Thyroid gland (tissue), 4 donors: ENCODE measurements at regions not wholly inside any gene's neighbourhood (a gene's known extent, or its start where the extent isn't known, plus 50 kb on each side); places are given as distances from the start of the nearest gene placed in this dataset.

Experiments
- DNase-seq, 2 donors: peaks; one replicate each; pipeline ENCODE4 v3.0.0-alpha.2; 2019
- H3K27ac ChIP-seq, 3 donors: fragments of 200-600 bp; sonication (generic); 1 replicate in 2 of 3; 2 replicates in 1 of 3; pipeline ENCODE4 v1.5.1; 2016 to 2019; ENCODE audit warnings: mild to moderate bottlenecking in 1 of 3, moderate library complexity in 1 of 3
- H3K27me3 ChIP-seq: fragments of 200-600 bp; sonication (generic); one replicate; pipeline ENCODE4 v1.5.1; 2019
- H3K36me3 ChIP-seq, 2 donors: fragments of 200-600 bp; sonication (generic); one replicate each; pipeline ENCODE4 v1.5.1; 2016 to 2019
- H3K4me1 ChIP-seq, 2 donors: fragments of 200-600 bp; sonication (generic); one replicate each; pipeline ENCODE4 v1.5.1; 2017 to 2019
- H3K4me3 ChIP-seq, 3 donors: fragments of 200-600 bp; sonication (generic); replicated peaks in 1 of 3; 1 replicate in 2 of 3; 2 replicates in 1 of 3; pipeline ENCODE4 v1.5.1; 2016; ENCODE audit warnings: mild to moderate bottlenecking in 1 of 3
- H3K9me3 ChIP-seq: fragments of 200-600 bp; sonication (generic); one replicate; pipeline ENCODE4 v1.5.1; 2017
- POLR2A ChIP-seq, 2 donors: fragments of 450-650 bp; IDR thresholded peaks; one replicate each; pipeline ENCODE4 v1.6.1; 2017; ENCODE audit warnings: antibody characterized with exemption in 2 of 2, mild to moderate bottlenecking in 2 of 2, moderate library complexity in 1 of 2
- WGBS, 2 donors: methylation state at CpG; one replicate each; pipeline ENCODE4 v1.1.5; 2017; 5-methylcytosine and 5-hydroxymethylcytosine counted together
- intact Hi-C: fragments of 100-400 bp; cut with DNase I; formaldehyde crosslinking; loops from one replicate; pipeline ENCODE4 v1.15.1; 2023
- TF ChIP-seq, protein P1 (sequence below), 6 experiments: fragments of 200-600 bp in 3 of 6; fragments of 450-650 bp in 3 of 6; sonication (generic) in 3 of 6; IDR thresholded peaks; one replicate each; pipeline ENCODE4 v1.5.1; 2016 to 2019; ENCODE audit warnings: antibody characterized with exemption in 6 of 6, mild to moderate bottlenecking in 2 of 6, inconsistent platforms in 1 of 6, moderate library complexity in 1 of 6

DNA sequence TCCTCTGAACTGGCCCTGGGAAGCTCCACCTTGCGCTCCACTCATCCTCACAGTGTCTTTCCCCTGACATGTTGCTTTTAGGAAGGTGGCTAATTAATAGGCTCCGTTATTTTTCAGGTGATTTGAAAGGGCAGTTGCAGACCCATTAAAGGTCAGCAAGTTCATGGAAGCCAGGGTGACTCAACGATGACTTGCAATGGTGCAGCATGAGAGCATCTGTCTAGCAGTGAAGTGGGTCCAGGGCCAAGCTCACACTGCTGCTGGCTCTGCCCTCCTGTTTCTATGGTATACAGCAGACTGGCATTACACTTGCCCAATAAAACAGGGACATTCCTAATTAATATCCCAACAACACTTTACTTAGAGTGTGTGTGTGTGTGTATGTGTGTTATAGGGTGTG is 68.8 kb upstream of the WDR11 start:
- no peaks in the 10 kb centered on the region for H3K9me3 ChIP-seq
- H3K4me1 ChIP-seq, result no peaks in the 10 kb centered on the region
- H3K27me3 ChIP-seq, result no peaks in the 10 kb centered on the region
- DNase-seq, result no peak
- TF ChIP-seq, protein P1, sequence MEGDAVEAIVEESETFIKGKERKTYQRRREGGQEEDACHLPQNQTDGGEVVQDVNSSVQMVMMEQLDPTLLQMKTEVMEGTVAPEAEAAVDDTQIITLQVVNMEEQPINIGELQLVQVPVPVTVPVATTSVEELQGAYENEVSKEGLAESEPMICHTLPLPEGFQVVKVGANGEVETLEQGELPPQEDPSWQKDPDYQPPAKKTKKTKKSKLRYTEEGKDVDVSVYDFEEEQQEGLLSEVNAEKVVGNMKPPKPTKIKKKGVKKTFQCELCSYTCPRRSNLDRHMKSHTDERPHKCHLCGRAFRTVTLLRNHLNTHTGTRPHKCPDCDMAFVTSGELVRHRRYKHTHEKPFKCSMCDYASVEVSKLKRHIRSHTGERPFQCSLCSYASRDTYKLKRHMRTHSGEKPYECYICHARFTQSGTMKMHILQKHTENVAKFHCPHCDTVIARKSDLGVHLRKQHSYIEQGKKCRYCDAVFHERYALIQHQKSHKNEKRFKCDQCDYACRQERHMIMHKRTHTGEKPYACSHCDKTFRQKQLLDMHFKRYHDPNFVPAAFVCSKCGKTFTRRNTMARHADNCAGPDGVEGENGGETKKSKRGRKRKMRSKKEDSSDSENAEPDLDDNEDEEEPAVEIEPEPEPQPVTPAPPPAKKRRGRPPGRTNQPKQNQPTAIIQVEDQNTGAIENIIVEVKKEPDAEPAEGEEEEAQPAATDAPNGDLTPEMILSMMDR (IDR thresholded peaks at IDR 0.05), result no peak
- no peak for TF ChIP-seq POLR2A (IDR thresholded peaks at IDR 0.05)
- no peaks in the 10 kb centered on the region for H3K36me3 ChIP-seq
- WGBS, 2 donors, result 80 to 91% methylated on average over 3 of the region's 3 CpGs
- intact Hi-C loops, result no loop called here
- H3K27ac ChIP-seq, result no peak overlapping the region
- no peak overlapping the region for H3K4me3 ChIP-seq

GRCh38 chr10:120783098-120783497 is 68.1 kb upstream of the WDR11 start:
- no peak overlapping the region for H3K4me3 ChIP-seq
- intact Hi-C loops, result no loop called here
- WGBS, 2 donors, result 72 to 89% methylated on average over 5 of the region's 5 CpGs
- DNase-seq, result no peak
- H3K27ac ChIP-seq, result no peak overlapping the region
- no peaks in the 10 kb centered on the region for H3K36me3 ChIP-seq
- no peaks in the 10 kb centered on the region for H3K9me3 ChIP-seq
- TF ChIP-seq, protein P1 (IDR thresholded peaks at IDR 0.05), result no peak
- no peak for TF ChIP-seq POLR2A (IDR thresholded peaks at IDR 0.05)
- no peaks in the 10 kb centered on the region for H3K27me3 ChIP-seq
- no peaks in the 10 kb centered on the region for H3K4me1 ChIP-seq

DNA sequence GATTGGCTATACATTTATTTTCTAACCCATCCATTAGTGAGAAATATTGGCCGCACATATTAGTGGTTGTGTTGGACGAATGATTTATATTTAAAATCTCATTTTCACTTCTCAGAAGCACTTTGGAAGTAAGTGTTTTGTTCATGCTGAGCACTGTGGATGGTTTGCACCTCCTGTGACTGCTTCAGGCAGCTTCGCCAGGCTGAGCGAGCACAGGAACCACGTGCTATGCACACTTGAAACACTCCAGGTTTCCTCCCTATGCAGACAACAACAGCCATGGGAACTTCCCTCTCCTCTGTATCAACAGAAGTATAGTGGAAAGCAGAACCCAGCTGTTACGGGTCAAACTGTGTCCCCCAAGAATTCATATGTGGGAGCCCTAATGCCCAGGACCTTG is 67.3 kb upstream of the WDR11 start:
- no peaks in the 10 kb centered on the region for H3K9me3 ChIP-seq
- H3K4me3 ChIP-seq, result no peak overlapping the region
- intact Hi-C loops, result no loop called here
- TF ChIP-seq, protein P1 (IDR thresholded peaks at IDR 0.05), result no peak
- TF ChIP-seq POLR2A (IDR thresholded peaks at IDR 0.05), result no peak
- no peaks in the 10 kb centered on the region for H3K36me3 ChIP-seq
- peak; percentile 5 to 16 for DNase-seq
- H3K27ac ChIP-seq, result no peak overlapping the region
- no peaks in the 10 kb centered on the region for H3K4me1 ChIP-seq
- H3K27me3 ChIP-seq, result no peaks in the 10 kb centered on the region
- WGBS, 2 donors, result 41 to 49% methylated on average over 6 of the region's 6 CpGs

- Histone ChIP-seq H3K36me3 (no peaks in the 10 kb centered on the region), H3K4me1 (no peaks in the 10 kb centered on the region), H3K9me3 (no peaks in the 10 kb centered on the region), H3K27ac (no peak overlapping the region), H3K4me3 (no peak overlapping the region), H3K27me3 (no peaks in the 10 kb centered on the region)
- no peak for DNase-seq
- intact Hi-C loops, result no loop called here
- TF ChIP-seq, protein P1 (IDR thresholded peaks at IDR 0.05), result no peak
- no peak for TF ChIP-seq POLR2A (IDR thresholded peaks at IDR 0.05)
- WGBS, 2 donors, result 77 to 86% methylated on average over 5 of the region's 5 CpGs
These were observed 62.4 kb upstream of the WDR11 start for GRCh38 chr10:120788771-120789170.

DNA sequence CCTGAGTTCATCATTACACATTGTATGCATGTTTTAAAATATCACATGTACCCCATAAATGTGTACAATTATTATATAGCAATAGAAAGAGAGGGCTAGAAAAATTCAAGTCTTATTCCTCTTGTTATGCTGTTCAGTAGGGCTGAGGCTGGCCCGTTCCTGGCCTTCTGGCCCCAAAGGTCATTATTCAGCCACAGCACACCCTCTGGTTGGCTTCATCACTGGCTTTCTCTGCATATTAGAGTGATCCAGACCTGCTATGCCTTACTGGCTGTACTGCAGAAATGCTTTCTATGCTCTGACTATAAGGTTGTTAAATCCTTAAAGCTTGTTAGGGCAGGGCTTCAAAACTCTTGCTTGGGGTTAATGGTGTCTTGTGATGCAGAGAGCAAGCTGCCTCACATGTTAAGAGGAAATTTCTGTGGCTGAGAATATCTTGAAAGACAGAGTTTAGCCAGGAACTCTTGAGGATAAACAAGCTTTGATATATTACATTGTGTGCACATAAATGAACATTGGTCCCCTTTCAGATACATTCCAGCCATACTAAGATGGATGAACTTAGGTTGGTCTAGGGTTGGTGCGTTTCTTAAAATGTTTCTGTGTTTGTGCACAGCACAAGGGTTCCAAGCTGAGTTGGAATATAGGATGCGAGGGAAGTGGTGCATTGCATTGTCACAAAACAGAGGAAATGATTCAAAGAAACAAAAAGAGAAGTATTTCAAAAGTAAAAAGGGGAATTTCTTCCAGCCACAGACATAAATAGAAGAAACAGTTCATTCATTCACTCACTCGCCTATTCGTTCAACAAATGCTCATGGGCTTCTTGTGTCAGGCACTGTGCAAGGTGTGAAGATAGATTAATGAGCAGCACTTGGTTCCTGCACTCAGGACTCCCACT is 61.6 kb upstream of the WDR11 start:
- DNase-seq, result no peak
- no peaks in the 10 kb centered on the region for H3K9me3 ChIP-seq
- no peak overlapping the region for H3K27ac ChIP-seq
- H3K36me3 ChIP-seq, result no peaks in the 10 kb centered on the region
- H3K27me3 ChIP-seq, result no peaks in the 10 kb centered on the region
- TF ChIP-seq, protein P1 (IDR thresholded peaks at IDR 0.05), result no peak
- no peak for TF ChIP-seq POLR2A (IDR thresholded peaks at IDR 0.05)
- no peaks in the 10 kb centered on the region for H3K4me1 ChIP-seq
- 72 to 77% methylated on average over 5 of the region's 5 CpGs for WGBS, 2 donors
- intact Hi-C loops, result no loop called here
- no peak overlapping the region for H3K4me3 ChIP-seq
